Hepatocyte (in vitro differentiated cells): ENCODE measurements at regions not wholly inside any gene's neighbourhood (a gene's known extent, or its start where the extent isn't known, plus 50 kb on each side); places are given as distances from the start of the nearest gene placed in this dataset.

Source experiments
- CTCF ChIP-seq: fragments of 200-600 bp; sonication (generic); IDR thresholded peaks from 2 replicates; pipeline ENCODE4 v1.5.1; 2016; ENCODE audit warnings: antibody characterized with exemption, mild to moderate bottlenecking; ENCODE audit not compliant: poor library complexity
- EZH2 ChIP-seq: fragments of 200-600 bp; sonication (generic); IDR thresholded peaks from 2 replicates; pipeline ENCODE4 v1.6.1; 2016; ENCODE audit warnings: antibody characterized with exemption, mild to moderate bottlenecking, borderline replicate concordance
- EZH2phosphoT487 ChIP-seq: fragments of 200-600 bp; sonication (generic); IDR thresholded peaks from one replicate; pipeline ENCODE4 v1.6.1; 2018; ENCODE audit warnings: antibody characterized with exemption, mild to moderate bottlenecking, low read depth, moderate library complexity; ENCODE audit not compliant: unreplicated experiment, severe bottlenecking

GRCh38 chr4:22020129-22020528, 71.6 kb upstream of the KCNIP4 start:
- no peak for TF ChIP-seq EZH2
- no peak for TF ChIP-seq CTCF
- no peak for TF ChIP-seq EZH2phosphoT487
